A549 (cell line): ENCODE measurements at regions not wholly inside any gene's neighbourhood (a gene's known extent, or its start where the extent isn't known, plus 50 kb on each side); places are given as distances from the start of the nearest gene placed in this dataset.

Source experiments
- ATAC-seq, 2 experiments: fragments of 200-7000 bp in 1 of 2; fragments of >200 bp in 1 of 2; cut with Nextera tagmentation in 1 of 2; cut with Tn5 transposase in 1 of 2; 3 replicates each; pipeline versions ENCODE4 v1.8.0 to v1.9.1; 2018 to 2020; ENCODE audit warnings: mild to moderate bottlenecking in 1 of 2, moderate library complexity in 1 of 2
- CTCF ChIA-PET: fragments of 300-600 bp; sonication (Branson Sonifier 250); formaldehyde crosslinking; extraction: SDS; loops from one replicate; lab custom pipeline; 2021; ENCODE audit warnings: antibody characterized with exemption, inconsistent platforms; lab: Yijun Ruan, JAX
- POLR2A ChIA-PET: fragments of 350-600 bp; formaldehyde crosslinking; extraction: SDS; loops from one replicate; lab custom pipeline; 2021; ENCODE audit warnings: antibody characterized with exemption, inconsistent platforms; lab: Yijun Ruan, JAX
- DNase-seq, 2 experiments: peaks; one replicate each; pipeline versions ENCODE4 v3.0.0 to v3.0.0-alpha.2; 2011 to 2016; ENCODE audit warnings: low read depth in 1 of 2, low spot score in 1 of 2
- FAIRE-seq: peaks from 2 replicates; lab custom pipeline; 2011; peaks lifted over from hg19 to GRCh38; lab: Jason Lieb, UNC
- H3K27ac ChIP-seq, 2 experiments: fragments of >200 bp; sonication (Bioruptor Twin); formaldehyde crosslinking; 3 replicates each; pipeline ENCODE4 v1.5.1; 2016 to 2017
- H3K4me1 ChIP-seq: fragments of >200 bp; sonication (Bioruptor Twin); formaldehyde crosslinking; 3 replicates; pipeline ENCODE4 v1.6.1; 2016
- H3K4me2 ChIP-seq: fragments of >200 bp; sonication (Bioruptor Twin); formaldehyde crosslinking; 3 replicates; pipeline ENCODE4 v1.6.1; 2016
- H3K4me3 ChIP-seq: fragments of >200 bp; sonication (Bioruptor Twin); formaldehyde crosslinking; 3 replicates; pipeline ENCODE4 v1.5.1; 2016
- H3K9me3 ChIP-seq: fragments of >200 bp; sonication (Bioruptor Twin); formaldehyde crosslinking; 3 replicates; pipeline ENCODE4 v1.6.1; 2016
- ATOH8 ChIP-seq: fragments of 250-450 bp; sonication (Bioruptor Pico); IDR thresholded peaks from 2 replicates; pipeline ENCODE4 v1.5.0; 2020; ENCODE audit warnings: low read depth, mild to moderate bottlenecking, moderate library complexity
- CEBPB ChIP-seq, 2 experiments: fragments of >200 bp in 1 of 2; sonication (Bioruptor Twin) in 1 of 2; formaldehyde crosslinking in 1 of 2; IDR thresholded peaks; 2 replicates each; pipeline ENCODE4 v1.6.1; 2012 to 2016
- EHF ChIP-seq: fragments of 250-450 bp; sonication (Bioruptor Pico); IDR thresholded peaks from 2 replicates; pipeline ENCODE4 v1.5.0; 2020; ENCODE audit warnings: mild to moderate bottlenecking
- EHMT2 ChIP-seq: fragments of 200-600 bp; sonication (generic); IDR thresholded peaks from 2 replicates; pipeline ENCODE4 v1.6.1; 2016; ENCODE audit warnings: antibody characterized with exemption, low read depth, mild to moderate bottlenecking, moderate library complexity
- EP300 ChIP-seq, 2 experiments: fragments of >200 bp; sonication (Bioruptor Twin); formaldehyde crosslinking; IDR thresholded peaks; 2 replicates in 1 of 2; 3 replicates in 1 of 2; pipeline ENCODE4 v1.6.1; 2016 to 2017
- FOSB ChIP-seq: fragments of 250-450 bp; sonication (Bioruptor Pico); IDR thresholded peaks from 2 replicates; pipeline ENCODE4 v1.5.0; 2020; ENCODE audit warnings: mild to moderate bottlenecking, moderate library complexity
- GATA3 ChIP-seq: IDR thresholded peaks from 2 replicates; pipeline ENCODE4 v1.6.1; 2012; ENCODE audit warnings: borderline replicate concordance
- HMGXB4 ChIP-seq: fragments of 250-450 bp; sonication (Bioruptor Pico); IDR thresholded peaks from 2 replicates; pipeline ENCODE4 v1.5.0; 2021; ENCODE audit warnings: mild to moderate bottlenecking, moderate library complexity, borderline replicate concordance
- HOXB13 ChIP-seq: fragments of 250-450 bp; sonication (Bioruptor Pico); IDR thresholded peaks from 2 replicates; pipeline ENCODE4 v1.5.0; 2020; ENCODE audit warnings: low read depth, mild to moderate bottlenecking, moderate library complexity
- HOXB5 ChIP-seq: fragments of 250-450 bp; sonication (Bioruptor Pico); IDR thresholded peaks from 2 replicates; pipeline ENCODE4 v1.5.0; 2020; ENCODE audit warnings: mild to moderate bottlenecking, moderate library complexity
- KDM1A ChIP-seq: fragments of 200-600 bp; sonication (generic); IDR thresholded peaks from 2 replicates; pipeline ENCODE4 v1.6.1; 2016; ENCODE audit warnings: low read depth, mild to moderate bottlenecking
- KDM5A ChIP-seq: fragments of 200-600 bp; sonication (generic); IDR thresholded peaks from 2 replicates; pipeline ENCODE4 v1.6.1; 2016; ENCODE audit warnings: antibody characterized with exemption, mild to moderate bottlenecking
- MAZ ChIP-seq: fragments of 150-350 bp; IDR thresholded peaks from 2 replicates; pipeline ENCODE4 v1.6.1; 2014; ENCODE audit warnings: antibody characterized with exemption, low read depth, low read length, borderline replicate concordance
- NFE2L2 ChIP-seq: fragments of 150-350 bp; conservative IDR thresholded peaks from 2 replicates; pipeline ENCODE4 v1.6.1; 2014; ENCODE audit warnings: low read length
- NR3C1 ChIP-seq: fragments of >200 bp; sonication (Bioruptor Twin); formaldehyde crosslinking; IDR thresholded peaks from 3 replicates; pipeline ENCODE4 v1.6.1; 2017
- PHF8 ChIP-seq: fragments of 200-600 bp; sonication (generic); IDR thresholded peaks from 2 replicates; pipeline ENCODE4 v1.6.1; 2016; ENCODE audit warnings: low read depth, mild to moderate bottlenecking, antibody characterized with exemption, moderate library complexity, borderline replicate concordance
- POLR2A ChIP-seq: IDR thresholded peaks from 2 replicates; pipeline ENCODE4 v1.6.1; 2012; ENCODE audit warnings: mild to moderate bottlenecking, low read length
- RAD21 ChIP-seq, 2 experiments: fragments of >200 bp in 1 of 2; sonication (Bioruptor Twin) in 1 of 2; formaldehyde crosslinking in 1 of 2; IDR thresholded peaks in 1 of 2; conservative IDR thresholded peaks in 1 of 2; 2 replicates in 1 of 2; 3 replicates in 1 of 2; pipeline ENCODE4 v1.6.1; 2012 to 2018; ENCODE audit warnings: inconsistent platforms in 1 of 2
- RARB ChIP-seq: fragments of 250-450 bp; sonication (Bioruptor Pico); IDR thresholded peaks from 2 replicates; pipeline ENCODE4 v1.8.0; 2021; ENCODE audit warnings: mild to moderate bottlenecking, moderate library complexity
- RCOR1 ChIP-seq: fragments of 150-350 bp; IDR thresholded peaks from 2 replicates; pipeline ENCODE4 v1.6.1; 2014; ENCODE audit warnings: antibody characterized with exemption, low read length, low read depth
- REST ChIP-seq: fragments of 200-600 bp; sonication (generic); IDR thresholded peaks from 2 replicates; pipeline ENCODE4 v1.6.1; 2016; ENCODE audit warnings: antibody characterized with exemption, mild to moderate bottlenecking, moderate library complexity
- SREBF2 ChIP-seq: fragments of 450-650 bp; IDR thresholded peaks from 2 replicates; pipeline ENCODE4 v1.6.1; 2014; ENCODE audit warnings: mild to moderate bottlenecking, moderate library complexity
- TP53 ChIP-seq: fragments of 250-450 bp; sonication (Bioruptor Pico); IDR thresholded peaks from 2 replicates; pipeline ENCODE4 v1.5.0; 2021; ENCODE audit warnings: mild to moderate bottlenecking, moderate library complexity
- ZC3H11A ChIP-seq: fragments of 450-650 bp; IDR thresholded peaks from 2 replicates; pipeline ENCODE4 v1.6.1; 2014; ENCODE audit warnings: antibody characterized with exemption, mild to moderate bottlenecking
- ZNF302 ChIP-seq: fragments of 250-450 bp; sonication (Bioruptor Pico); IDR thresholded peaks from 2 replicates; pipeline ENCODE4 v1.9.0; 2021; ENCODE audit warnings: inconsistent platforms, mild to moderate bottlenecking, moderate library complexity
- WGBS: methylation state at CpG from one replicate; pipeline ENCODE4 v1.1.6; 2017; ENCODE audit errors: missing lambda C conversion rate; 5-methylcytosine and 5-hydroxymethylcytosine counted together

DNA sequence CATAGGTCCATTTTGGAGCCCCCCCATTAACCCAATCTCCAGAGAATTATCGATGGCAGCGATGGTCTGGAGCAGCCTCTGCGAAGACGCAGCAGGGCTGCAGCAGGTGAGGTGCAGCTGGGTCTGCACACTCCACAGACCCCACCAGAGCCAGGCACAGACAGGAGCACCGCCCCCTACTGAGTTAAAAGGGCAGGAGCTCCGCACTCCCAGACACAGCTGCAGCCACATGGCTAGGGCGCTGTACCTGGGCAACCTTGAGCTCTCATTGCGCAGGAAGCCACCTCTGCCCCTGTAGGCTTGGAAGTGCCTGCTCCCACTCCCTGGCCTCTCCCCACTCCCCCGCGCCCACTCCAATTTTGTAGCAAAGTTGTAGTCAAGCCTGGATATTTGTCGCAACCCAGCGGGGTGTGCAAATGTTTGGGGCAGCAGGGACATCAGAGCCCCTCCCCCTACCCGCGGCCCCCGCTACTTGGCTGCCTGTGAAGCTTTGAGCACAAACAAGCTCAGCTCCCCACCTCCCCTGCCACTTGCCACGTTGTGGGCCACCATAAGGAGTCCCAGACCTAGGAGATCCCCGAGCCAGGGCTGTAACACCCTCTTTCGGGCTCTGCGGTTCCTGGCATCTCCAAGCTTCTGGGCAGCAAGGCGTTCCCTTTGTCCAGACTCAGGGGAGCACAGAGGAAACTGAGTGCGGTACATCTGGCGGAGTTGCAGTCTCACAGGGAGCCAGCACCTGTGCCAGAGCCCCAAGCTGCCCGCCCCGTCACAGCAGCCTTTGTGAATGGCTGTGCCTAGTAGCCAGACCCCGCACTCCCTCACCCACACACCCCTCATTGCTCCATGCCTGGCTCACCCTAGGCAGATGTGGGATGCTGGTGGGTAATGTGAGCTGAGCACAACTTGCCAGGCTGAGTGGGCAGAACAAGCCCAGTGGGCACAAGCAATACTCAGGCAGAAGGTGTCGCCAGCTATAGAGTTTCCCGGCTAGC lies 949.7 kb upstream of the SLITRK1 start:
- no peak for ATAC-seq
- H3K9me3 ChIP-seq: no peaks in the 10 kb centered on the region
- no peak overlapping the region for H3K4me3 ChIP-seq
- no peak for TF ChIP-seq HOXB13
- TF ChIP-seq NR3C1: no peak
- no peak for TF ChIP-seq POLR2A
- TF ChIP-seq, all 56 proteins: peak for 0
- Histone ChIP-seq H3K4me1 (no peaks in the 10 kb centered on the region), H3K27ac (no peak overlapping the region), H3K4me2 (no peak overlapping the region)
- no peak for FAIRE-seq
- ChIA-PET CTCF (no interaction called here), POLR2A (no interaction called here)
- no peak for DNase-seq
- WGBS: 51% methylated on average over 11 of the region's 27 CpGs

DNA sequence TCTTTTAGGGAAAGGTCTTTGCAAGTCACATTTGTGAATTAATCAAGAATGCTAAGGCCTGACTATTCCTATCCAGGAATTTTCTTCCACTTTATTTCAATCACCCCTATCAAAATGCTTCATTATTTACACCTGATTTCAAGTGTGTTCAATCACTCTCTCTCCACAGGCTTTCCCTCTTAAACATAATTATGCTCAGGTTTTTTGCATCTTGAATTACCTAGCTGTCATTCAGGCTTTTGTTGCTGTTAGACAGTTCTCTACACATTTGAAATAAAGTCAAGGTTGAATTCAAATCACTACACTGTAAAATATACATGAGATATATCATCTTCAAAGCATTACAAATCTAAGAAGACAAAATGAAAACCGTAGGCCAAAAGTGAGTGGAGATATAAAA lies 941.3 kb upstream of the SLITRK1 start:
- POLR2A ChIA-PET: no interaction called here

GRCh38 chr13:84821261-84821660 lies 939.0 kb upstream of the SLITRK1 start:
- no peaks in the 10 kb centered on the region for H3K4me1 ChIP-seq
- WGBS: 24% methylated on average over 3 of the region's 3 CpGs
- POLR2A ChIA-PET: no interaction called here
- H3K4me2 ChIP-seq: no peak overlapping the region
- no peak for DNase-seq
- no peaks in the 10 kb centered on the region for H3K9me3 ChIP-seq
- no peak for ATAC-seq
- H3K4me3 ChIP-seq: no peak overlapping the region
- FAIRE-seq: no peak
- TF ChIP-seq MAZ: no peak
- TF ChIP-seq EHF (CRISPR knock-in tag): no peak
- TF ChIP-seq SREBF2: no peak
- TF ChIP-seq PHF8: no peak
- TF ChIP-seq CEBPB (IDR thresholded peaks at IDR 0.05): no peak
- no peak for TF ChIP-seq HOXB5 (CRISPR knock-in tag)
- TF ChIP-seq RAD21 (conservative IDR thresholded peaks at IDR 0.05 in 1 of 2, IDR thresholded peaks at IDR 0.05 in 1 of 2): no peak
- TF ChIP-seq GATA3: no peak
- no peak for TF ChIP-seq HMGXB4 (CRISPR knock-in tag)
- no peak for TF ChIP-seq REST
- no peak for TF ChIP-seq ZC3H11A
- no peak for TF ChIP-seq HOXB13
- TF ChIP-seq TP53: no peak
- TF ChIP-seq KDM5A: no peak
- TF ChIP-seq KDM1A: no peak
- no peak for TF ChIP-seq NR3C1
- TF ChIP-seq RCOR1: no peak
- TF ChIP-seq EHMT2: no peak
- TF ChIP-seq NFE2L2: no peak
- TF ChIP-seq FOSB (CRISPR knock-in tag): no peak
- CTCF ChIA-PET: no interaction called here
- no peak overlapping the region for H3K27ac ChIP-seq

More for the DNA sequence above, 941.3 kb upstream of the SLITRK1 start:
- TF ChIP-seq RARB (CRISPR knock-in tag) (no peak), NFE2L2 (no peak), ATOH8 (CRISPR knock-in tag) (no peak), POLR2A (no peak), RAD21 (conservative IDR thresholded peaks at IDR 0.05 in 1 of 2, IDR thresholded peaks at IDR 0.05 in 1 of 2) (no peak), ZNF302 (CRISPR knock-in tag) (no peak), EP300 (IDR thresholded peaks at IDR 0.05) (no peak), KDM5A (no peak), RCOR1 (no peak), SREBF2 (no peak)
- CTCF ChIA-PET: no interaction called here
- Histone ChIP-seq H3K4me2 (no peak overlapping the region), H3K4me1 (no peaks in the 10 kb centered on the region), H3K9me3 (no peaks in the 10 kb centered on the region), H3K27ac (no peak overlapping the region), H3K4me3 (no peak overlapping the region)
- DNase-seq: no peak
- no peak for ATAC-seq
- FAIRE-seq: no peak
- WGBS: 19% methylated on average over 1 of the region's 1 CpG
